ENCODE measurements at regions not wholly inside any gene's neighbourhood (a gene's known extent, or its start where the extent isn't known, plus 50 kb on each side); places are given as distances from the start of the nearest gene placed in this dataset.

GRCh38 chr3:152209776-152210175 is 59.0 kb upstream of the MBNL1 start:
- Mint-ChIP-seq H3K27me3 (ENCODE audit: low read depth) (no peaks in the 10 kb centered on the region), H3K4me1 (peaks cover 13 to 18% of the 10 kb centered on the region in 2 experiments), H3K36me3 (ENCODE audit: insufficient read depth in 1 of 3, low read depth in 3 of 3) (no peaks in the 10 kb centered on the region), H3K27ac (no peak overlapping the region), H3K9me3 (no peaks in the 10 kb centered on the region), H3K4me3 (no peak overlapping the region)
- H3K23ac ChIP-seq (ENCODE audit: insufficient read length, low read depth, low read length) = no peak overlapping the region
- no peak overlapping the region for H2AFZ ChIP-seq (ENCODE audit: low read length)
- H3K9ac ChIP-seq (ENCODE audit: extremely low read depth, insufficient read length, low read length) = no peak overlapping the region
- H3K27ac ChIP-seq (ENCODE audit: insufficient read length, low read depth, low read length) = no peak overlapping the region
- no peak overlapping the region for H2BK12ac ChIP-seq (ENCODE audit: insufficient read length, low read depth, low read length)
- no peak for TF ChIP-seq CTCF (conservative IDR thresholded peaks at IDR 0.05)
- no peak overlapping the region for H2BK15ac ChIP-seq (ENCODE audit: low read depth, low read length)
- no peak overlapping the region for H2BK5ac ChIP-seq (ENCODE audit: insufficient read length, low read length)
- no peaks in the 10 kb centered on the region for H4K20me1 ChIP-seq (ENCODE audit: control insufficient read depth, insufficient read depth, insufficient read length)
- no peak for DNase-seq
- H3K18ac ChIP-seq (ENCODE audit: insufficient read length, low read depth, low read length) = no peak overlapping the region
- H3T11ph ChIP-seq (ENCODE audit: low read length) = no peak overlapping the region
- H3K79me1 ChIP-seq (ENCODE audit: insufficient read depth, low read depth, low read length, poor library complexity, severe bottlenecking) = no peaks in the 10 kb centered on the region
- no peak overlapping the region for H2BK20ac ChIP-seq (ENCODE audit: low read depth, low read length, poor library complexity, severe bottlenecking)
- H2AK5ac ChIP-seq (ENCODE audit: insufficient read length, low read length) = no peak overlapping the region
- no peaks in the 10 kb centered on the region; the same call in 1 of the 2 replicates for H3K4me1 ChIP-seq (ENCODE audit: insufficient read depth, low read length)
- WGBS (ENCODE audit: extremely low coverage, insufficient read length, low lambda C conversion rate) = no CpG with 5 or more reads among the region's 5 CpGs
- H4K91ac ChIP-seq (ENCODE audit: insufficient read length, low read depth, low read length) = no peak overlapping the region
- H3K14ac ChIP-seq (ENCODE audit: insufficient read depth, low read length) = no peak overlapping the region
- H4K8ac ChIP-seq (replicated peaks; ENCODE audit: insufficient read length, low read depth, low read length) = no peak overlapping the region
- H3K4ac ChIP-seq (ENCODE audit: low read depth, low read length) = no peak overlapping the region
- H2BK120ac ChIP-seq (ENCODE audit: low read depth, low read length, poor library complexity, severe bottlenecking) = no peak overlapping the region
- no peaks in the 10 kb centered on the region for H3K27me3 ChIP-seq (ENCODE audit: insufficient read depth, low read length)
- no peak overlapping the region for H3K4me2 ChIP-seq (ENCODE audit: insufficient read depth, insufficient read length, low read length)
- H3K23me2 ChIP-seq (ENCODE audit: insufficient read length, low read depth, low read length, poor library complexity, severe bottlenecking) = no peaks in the 10 kb centered on the region
- H3K79me2 ChIP-seq (ENCODE audit: insufficient read depth, low read length) = no peaks in the 10 kb centered on the region
- H3K9me3 ChIP-seq (ENCODE audit: control insufficient read depth, low read depth, low read length) = no peaks in the 10 kb centered on the region
- no peak overlapping the region for H3K56ac ChIP-seq (ENCODE audit: insufficient read length, low read depth, low read length)
- H4K5ac ChIP-seq (ENCODE audit: insufficient read length, low read depth, low read length) = no peak overlapping the region

All from H9 (cell line).